ENCODE measurements at regions not wholly inside any gene's neighbourhood (a gene's known extent, or its start where the extent isn't known, plus 50 kb on each side); places are given as distances from the start of the nearest gene placed in this dataset.
"Not testable (repeated sequence)": the region's sequence is repeated elsewhere in the genome, so short reads cannot be mapped to it uniquely, and the experiment has no call there.

GRCh38 chr11:80943226-80943625, 1502.4 kb upstream of the TENM4 start:
- DNase-seq (ENCODE audit: extremely low read depth, low read depth), result no peak
- TF ChIP-seq CTCF (IDR thresholded peaks at IDR 0.05; ENCODE audit: low read depth, low read length), result no peak

- no peak for TF ChIP-seq CTCF (IDR thresholded peaks at IDR 0.05; ENCODE audit: low read depth, low read length)
- no peak for DNase-seq (ENCODE audit: extremely low read depth, low read depth)
These were observed 1497.0 kb upstream of the TENM4 start for GRCh38 chr11:80937842-80938241.

- no peak for TF ChIP-seq CTCF (IDR thresholded peaks at IDR 0.05; ENCODE audit: low read depth, low read length)
- DNase-seq (ENCODE audit: extremely low read depth, low read depth), result no peak
These were observed 1489.2 kb upstream of the TENM4 start for GRCh38 chr11:80930038-80930437.

- no peak for TF ChIP-seq CTCF (IDR thresholded peaks at IDR 0.05; ENCODE audit: low read depth, low read length)
- no peak for DNase-seq (ENCODE audit: extremely low read depth, low read depth)
These were observed 1488.4 kb upstream of the TENM4 start for GRCh38 chr11:80929031-80929805.

GRCh38 chr11:80925321-80925720, 1484.5 kb upstream of the TENM4 start:
- DNase-seq (ENCODE audit: extremely low read depth, low read depth), result no peak
- no peak for TF ChIP-seq CTCF (IDR thresholded peaks at IDR 0.05; ENCODE audit: low read depth, low read length)

GRCh38 chr11:80921310-80921709, 1480.5 kb upstream of the TENM4 start:
- DNase-seq (ENCODE audit: extremely low read depth, low read depth), result not testable (repeated sequence)

GRCh38 chr11:80916173-80916798, 1475.5 kb upstream of the TENM4 start:
- no peak for DNase-seq (ENCODE audit: extremely low read depth, low read depth)
- TF ChIP-seq CTCF (IDR thresholded peaks at IDR 0.05; ENCODE audit: low read depth, low read length), result no peak

All from AG09319 (cell line).